ENCODE measurements at regions not wholly inside any gene's neighbourhood (a gene's known extent, or its start where the extent isn't known, plus 50 kb on each side); places are given as distances from the start of the nearest gene placed in this dataset.
"Not testable (repeated sequence)": the region's sequence is repeated elsewhere in the genome, so short reads cannot be mapped to it uniquely, and the experiment has no call there.

- Mint-ChIP-seq H3K9me3 (peaks cover 0 to 10% (median 2%) of the 10 kb centered on the region in 5 donors), H3K36me3 (no peaks in the 10 kb centered on the region), H3K4me3 (no peak overlapping the region), H3K27ac (no peak overlapping the region), H3K27me3 (peaks cover 0 to 2% of the 10 kb centered on the region in 2 donors), H3K4me1 (no peaks in the 10 kb centered on the region)
- Histone ChIP-seq H3K4me3 (ENCODE audit: low read length) (no peak overlapping the region), H3K27me3 (ENCODE audit: insufficient read depth, low read length, poor library complexity, severe bottlenecking) (no peaks in the 10 kb centered on the region), H3K36me3 (ENCODE audit: insufficient read depth, low read length) (no peaks in the 10 kb centered on the region), H3K27ac (ENCODE audit: low read depth, low read length) (no peak overlapping the region), H3K4me1 (ENCODE audit: insufficient read depth, low read length) (no peaks in the 10 kb centered on the region), H3K9me3 (ENCODE audit: low read length) (no peaks in the 10 kb centered on the region)
- no peak for DNase-seq
- ChIA-PET CTCF (no interaction called here), POLR2A (no interaction called here)
Observed at GRCh38 chr7:97422046-97422445, 304.5 kb downstream of the SDHAF3 start.

- POLR2A ChIA-PET = no interaction called here
- no peaks in the 10 kb centered on the region for H3K27me3 ChIP-seq (ENCODE audit: insufficient read depth, low read length, poor library complexity, severe bottlenecking)
- no peak for DNase-seq
- H3K27me3 Mint-ChIP-seq = no peaks in the 10 kb centered on the region
- no peak overlapping the region for H3K4me3 Mint-ChIP-seq
- H3K36me3 Mint-ChIP-seq = no peaks in the 10 kb centered on the region
- no peaks in the 10 kb centered on the region for H3K4me1 ChIP-seq (ENCODE audit: insufficient read depth, low read length)
- no peak overlapping the region for H3K27ac ChIP-seq (ENCODE audit: low read depth, low read length)
- no peaks in the 10 kb centered on the region for H3K4me1 Mint-ChIP-seq
- H3K27ac Mint-ChIP-seq = no peak overlapping the region
- CTCF ChIA-PET = no interaction called here
- no peaks in the 10 kb centered on the region for H3K36me3 ChIP-seq (ENCODE audit: insufficient read depth, low read length)
- H3K4me3 ChIP-seq (ENCODE audit: low read length) = no peak overlapping the region
- no peaks in the 10 kb centered on the region for H3K9me3 ChIP-seq (ENCODE audit: low read length)
- peaks cover 0 to 4% (median 0%) of the 10 kb centered on the region in 5 donors for H3K9me3 Mint-ChIP-seq
Observed at GRCh38 chr7:97430006-97430405, 301.9 kb upstream of the TAC1 start.

GRCh38 chr7:97439637-97440214 lies 292.2 kb upstream of the TAC1 start:
- POLR2A ChIA-PET = no interaction called here
- Mint-ChIP-seq H3K27me3 (no peaks in the 10 kb centered on the region), H3K27ac (no peak overlapping the region), H3K9me3 (peaks cover 22 to 33% (median 26%) of the 10 kb centered on the region in 5 donors), H3K36me3 (no peaks in the 10 kb centered on the region), H3K4me3 (no peak overlapping the region), H3K4me1 (no peaks in the 10 kb centered on the region)
- Histone ChIP-seq H3K4me1 (ENCODE audit: insufficient read depth, low read length) (no peaks in the 10 kb centered on the region), H3K27me3 (ENCODE audit: insufficient read depth, low read length, poor library complexity, severe bottlenecking) (no peaks in the 10 kb centered on the region), H3K4me3 (ENCODE audit: low read length) (no peak overlapping the region), H3K36me3 (ENCODE audit: insufficient read depth, low read length) (no peaks in the 10 kb centered on the region), H3K9me3 (ENCODE audit: low read length) (peaks cover 6% of the 10 kb centered on the region), H3K27ac (ENCODE audit: low read depth, low read length) (no peak overlapping the region)
- DNase-seq = no peak
- CTCF ChIA-PET = no interaction called here

GRCh38 chr7:97446361-97446760 lies 285.5 kb upstream of the TAC1 start:
- peaks cover 2 to 12% (median 9%) of the 10 kb centered on the region in 5 donors for H3K9me3 Mint-ChIP-seq
- POLR2A ChIA-PET = no interaction called here
- Histone ChIP-seq H3K27me3 (ENCODE audit: insufficient read depth, low read length, poor library complexity, severe bottlenecking) (no peaks in the 10 kb centered on the region), H3K9me3 (ENCODE audit: low read length) (no peaks in the 10 kb centered on the region), H3K27ac (ENCODE audit: low read depth, low read length) (no peak overlapping the region), H3K36me3 (ENCODE audit: insufficient read depth, low read length) (no peaks in the 10 kb centered on the region), H3K4me1 (ENCODE audit: insufficient read depth, low read length) (no peaks in the 10 kb centered on the region), H3K4me3 (ENCODE audit: low read length) (no peak overlapping the region)
- no peak overlapping the region for H3K4me3 Mint-ChIP-seq
- no peaks in the 10 kb centered on the region for H3K27me3 Mint-ChIP-seq
- H3K36me3 Mint-ChIP-seq = no peaks in the 10 kb centered on the region
- H3K27ac Mint-ChIP-seq = no peak overlapping the region
- DNase-seq = no peak
- H3K4me1 Mint-ChIP-seq = no peaks in the 10 kb centered on the region
- CTCF ChIA-PET = no interaction called here

GRCh38 chr7:97449448-97449847 lies 282.4 kb upstream of the TAC1 start:
- H3K36me3 Mint-ChIP-seq; H3K27me3 ChIP-seq (ENCODE audit: insufficient read depth, low read length, poor library complexity, severe bottlenecking); H3K4me1 Mint-ChIP-seq; H3K9me3 Mint-ChIP-seq; H3K4me1 ChIP-seq (ENCODE audit: insufficient read depth, low read length); H3K4me3 Mint-ChIP-seq; H3K9me3 ChIP-seq (ENCODE audit: low read length); H3K36me3 ChIP-seq (ENCODE audit: insufficient read depth, low read length); CTCF ChIA-PET; H3K27ac Mint-ChIP-seq; H3K27me3 Mint-ChIP-seq; POLR2A ChIA-PET; H3K27ac ChIP-seq (ENCODE audit: low read depth, low read length); DNase-seq; H3K4me3 ChIP-seq (ENCODE audit: low read length): not testable (repeated sequence)

GRCh38 chr7:97450516-97450915 lies 281.4 kb upstream of the TAC1 start:
- POLR2A ChIA-PET = no interaction called here
- no peaks in the 10 kb centered on the region for H3K36me3 ChIP-seq (ENCODE audit: insufficient read depth, low read length)
- no peaks in the 10 kb centered on the region for H3K4me1 Mint-ChIP-seq
- no peak overlapping the region for H3K4me3 ChIP-seq (ENCODE audit: low read length)
- H3K9me3 Mint-ChIP-seq = peaks cover 2 to 8% (median 4%) of the 10 kb centered on the region in 5 donors
- no peak for DNase-seq
- H3K27me3 ChIP-seq (ENCODE audit: insufficient read depth, low read length, poor library complexity, severe bottlenecking) = no peaks in the 10 kb centered on the region
- no peak overlapping the region for H3K27ac ChIP-seq (ENCODE audit: low read depth, low read length)
- H3K27ac Mint-ChIP-seq = no peak overlapping the region
- H3K9me3 ChIP-seq (ENCODE audit: low read length) = no peaks in the 10 kb centered on the region
- H3K36me3 Mint-ChIP-seq = no peaks in the 10 kb centered on the region
- no peaks in the 10 kb centered on the region for H3K4me1 ChIP-seq (ENCODE audit: insufficient read depth, low read length)
- CTCF ChIA-PET = no interaction called here
- H3K4me3 Mint-ChIP-seq = no peak overlapping the region
- no peaks in the 10 kb centered on the region for H3K27me3 Mint-ChIP-seq

- no peak overlapping the region for H3K27ac Mint-ChIP-seq
Observed at GRCh38 chr7:97454636-97455035, 277.2 kb upstream of the TAC1 start.

GRCh38 chr7:97457054-97457453 lies 274.8 kb upstream of the TAC1 start:
- no peaks in the 10 kb centered on the region for H3K36me3 ChIP-seq (ENCODE audit: insufficient read depth, low read length)
- peaks cover 3 to 21% (median 12%) of the 10 kb centered on the region in 5 donors for H3K9me3 Mint-ChIP-seq
- ChIA-PET POLR2A (no interaction called here), CTCF (no interaction called here)
- no peaks in the 10 kb centered on the region for H3K9me3 ChIP-seq (ENCODE audit: low read length)
- no peak overlapping the region for H3K4me3 ChIP-seq (ENCODE audit: low read length)
- no peaks in the 10 kb centered on the region for H3K4me1 ChIP-seq (ENCODE audit: insufficient read depth, low read length)
- H3K27ac ChIP-seq (ENCODE audit: low read depth, low read length) = no peak overlapping the region
- no peaks in the 10 kb centered on the region for H3K36me3 Mint-ChIP-seq
- DNase-seq = no peak
- H3K4me3 Mint-ChIP-seq = no peak overlapping the region
- H3K4me1 Mint-ChIP-seq = no peaks in the 10 kb centered on the region
- no peaks in the 10 kb centered on the region for H3K27me3 ChIP-seq (ENCODE audit: insufficient read depth, low read length, poor library complexity, severe bottlenecking)
- H3K27me3 Mint-ChIP-seq = no peaks in the 10 kb centered on the region
- no peak overlapping the region for H3K27ac Mint-ChIP-seq

More at GRCh38 chr7:97454636-97455035, 277.2 kb upstream of the TAC1 start:
- Histone ChIP-seq H3K27me3 (ENCODE audit: insufficient read depth, low read length, poor library complexity, severe bottlenecking) (no peaks in the 10 kb centered on the region), H3K36me3 (ENCODE audit: insufficient read depth, low read length) (no peaks in the 10 kb centered on the region), H3K4me3 (ENCODE audit: low read length) (no peak overlapping the region), H3K27ac (ENCODE audit: low read depth, low read length) (no peak overlapping the region), H3K4me1 (ENCODE audit: insufficient read depth, low read length) (no peaks in the 10 kb centered on the region), H3K9me3 (ENCODE audit: low read length) (no peaks in the 10 kb centered on the region)
- Mint-ChIP-seq H3K36me3 (no peaks in the 10 kb centered on the region), H3K9me3 (peaks cover 2 to 14% (median 7%) of the 10 kb centered on the region in 5 donors), H3K27me3 (no peaks in the 10 kb centered on the region), H3K4me3 (no peak overlapping the region), H3K4me1 (no peaks in the 10 kb centered on the region)
- DNase-seq = no peak
- ChIA-PET CTCF (no interaction called here), POLR2A (no interaction called here)

- H3K4me1 ChIP-seq (ENCODE audit: insufficient read depth, low read length) = no peaks in the 10 kb centered on the region
- no peak overlapping the region for H3K4me3 Mint-ChIP-seq
Observed at GRCh38 chr7:97460433-97460832, 271.5 kb upstream of the TAC1 start.

More at GRCh38 chr7:97460433-97460832, 271.5 kb upstream of the TAC1 start:
- H3K4me3 ChIP-seq (ENCODE audit: low read length) = no peak overlapping the region
- H3K36me3 ChIP-seq (ENCODE audit: insufficient read depth, low read length) = no peaks in the 10 kb centered on the region
- no peaks in the 10 kb centered on the region for H3K9me3 ChIP-seq (ENCODE audit: low read length)
- ChIA-PET CTCF (no interaction called here), POLR2A (no interaction called here)
- no peaks in the 10 kb centered on the region for H3K27me3 ChIP-seq (ENCODE audit: insufficient read depth, low read length, poor library complexity, severe bottlenecking)
- no peaks in the 10 kb centered on the region for H3K4me1 Mint-ChIP-seq
- H3K27ac Mint-ChIP-seq = no peak overlapping the region
- DNase-seq = no peak
- peaks cover 4 to 26% (median 19%) of the 10 kb centered on the region in 5 donors for H3K9me3 Mint-ChIP-seq
- H3K27ac ChIP-seq (ENCODE audit: low read depth, low read length) = no peak overlapping the region
- no peaks in the 10 kb centered on the region for H3K36me3 Mint-ChIP-seq
- H3K27me3 Mint-ChIP-seq = no peaks in the 10 kb centered on the region

Measured in CD8-positive, alpha-beta memory T cell (primary cell).